H1 (cell line): ENCODE measurements at regions not wholly inside any gene's neighbourhood (a gene's known extent, or its start where the extent isn't known, plus 50 kb on each side); places are given as distances from the start of the nearest gene placed in this dataset.

Experiments used
- CREB1 ChIP-seq: IDR thresholded peaks from 2 replicates; pipeline ENCODE4 v1.6.1; 2012; ENCODE audit warnings: inconsistent platforms
- CTCF ChIP-seq, 3 experiments: IDR thresholded peaks; 1 replicate in 2 of 3; 2 replicates in 1 of 3; pipeline versions ENCODE4 v1.5.1 to v1.6.1; 2011; ENCODE audit warnings: low read length in 3 of 3, mild to moderate bottlenecking in 3 of 3, inconsistent platforms in 2 of 3, low read depth in 1 of 3, moderate library complexity in 1 of 3; ENCODE audit not compliant: insufficient read depth in 1 of 3; ENCODE audit errors: control extremely low read depth in 1 of 3
- EP300 ChIP-seq, 2 experiments: IDR thresholded peaks; 1 replicate in 1 of 2; 2 replicates in 1 of 2; pipeline ENCODE4 v1.6.1; 2011 to 2012; ENCODE audit warnings: low read depth in 2 of 2, low read length in 2 of 2, mild to moderate bottlenecking in 2 of 2, borderline replicate concordance in 1 of 2, inconsistent platforms in 1 of 2, moderate library complexity in 1 of 2
- EZH2 ChIP-seq: fragments of 200-600 bp; sonication (generic); IDR thresholded peaks from 2 replicates; pipeline ENCODE4 v1.7.1; 2012; ENCODE audit warnings: low read depth, mild to moderate bottlenecking, moderate library complexity, low read length, inconsistent platforms; ENCODE audit not compliant: severe bottlenecking
- HDAC2 ChIP-seq, 2 experiments: fragments of 300-600 bp in 1 of 2; sonication (generic) in 1 of 2; IDR thresholded peaks; 2 replicates each; pipeline ENCODE4 v1.6.1; 2011 to 2012; ENCODE audit warnings: low read depth in 2 of 2, low read length in 2 of 2, mild to moderate bottlenecking in 2 of 2, moderate library complexity in 2 of 2, borderline replicate concordance in 1 of 2, inconsistent platforms in 1 of 2
- MAX ChIP-seq: IDR thresholded peaks from 2 replicates; pipeline ENCODE4 v1.6.1; 2012; ENCODE audit warnings: inconsistent platforms
- POLR2AphosphoS5 ChIP-seq: IDR thresholded peaks from 2 replicates; pipeline ENCODE4 v1.6.1; 2011; ENCODE audit warnings: low read depth, low read length
- POU5F1 ChIP-seq: IDR thresholded peaks from 2 replicates; pipeline ENCODE4 v1.6.1; 2011; ENCODE audit warnings: low read depth, mild to moderate bottlenecking, low read length, moderate library complexity
- SIN3A ChIP-seq, 2 experiments: IDR thresholded peaks in 1 of 2; conservative IDR thresholded peaks in 1 of 2; 2 replicates each; pipeline ENCODE4 v1.6.1; 2011 to 2012; ENCODE audit warnings: low read length in 2 of 2, improper control_type of control experiment in 1 of 2, low read depth in 1 of 2, mild to moderate bottlenecking in 1 of 2
- SIRT6 ChIP-seq: IDR thresholded peaks from one replicate; pipeline ENCODE4 v1.7.1; 2012; ENCODE audit warnings: low read length, inconsistent platforms
- YY1 ChIP-seq: IDR thresholded peaks from 2 replicates; pipeline ENCODE4 v1.6.1; 2011; ENCODE audit warnings: low read depth, mild to moderate bottlenecking, low read length

- TF ChIP-seq SIN3A (conservative IDR thresholded peaks at IDR 0.05 in 1 of 2, IDR thresholded peaks at IDR 0.05 in 1 of 2; ENCODE audit: low read depth in 1 of 2, low read length in 2 of 2) = no peak
- TF ChIP-seq EP300 (IDR thresholded peaks at IDR 0.05; ENCODE audit: borderline replicate concordance in 1 of 2, low read depth in 2 of 2, low read length in 2 of 2) = no peak
- TF ChIP-seq EZH2 = no peak
- no peak for TF ChIP-seq CTCF (IDR thresholded peaks at IDR 0.05; ENCODE audit: control extremely low read depth in 1 of 3, insufficient read depth in 1 of 3, low read depth in 1 of 3, low read length in 3 of 3)
- TF ChIP-seq POU5F1 = no peak
- no peak for TF ChIP-seq SIRT6
- TF ChIP-seq CREB1 = no peak
- TF ChIP-seq YY1 = no peak
- no peak for TF ChIP-seq MAX
- TF ChIP-seq HDAC2 (IDR thresholded peaks at IDR 0.05; ENCODE audit: borderline replicate concordance in 1 of 2, low read depth in 2 of 2, low read length in 2 of 2) = no peak
- TF ChIP-seq POLR2AphosphoS5 = no peak
Observed at GRCh38 chr22:22818202-22818538, 69.4 kb upstream of the IGLL5 start.
